RWPE1 (cell line): ENCODE measurements at regions not wholly inside any gene's neighbourhood (a gene's known extent, or its start where the extent isn't known, plus 50 kb on each side); places are given as distances from the start of the nearest gene placed in this dataset.

Source experiments
- CTCF ChIA-PET: fragments of 350-600 bp; sonication (Branson Sonifier 250); formaldehyde crosslinking; extraction: SDS; loops from one replicate; lab custom pipeline; 2021; lab: Yijun Ruan, JAX
- POLR2A ChIA-PET: fragments of 400-600 bp; formaldehyde crosslinking; extraction: SDS; loops from one replicate; lab custom pipeline; 2020; ENCODE audit warnings: antibody characterized with exemption; ENCODE audit not compliant: low non-redundant PET; lab: Yijun Ruan, JAX
- DNase-seq: peaks from one replicate; pipeline ENCODE4 v3.0.0; 2012; ENCODE audit warnings: low spot score
- H3K27ac ChIP-seq: fragments of 450-650 bp; 2 replicates; pipeline ENCODE4 v1.5.1; 2017
- TF ChIP-seq, protein P1 (sequence below): fragments of 450-650 bp; conservative IDR thresholded peaks from 2 replicates; pipeline ENCODE4 v1.5.1; 2017; ENCODE audit warnings: low read depth, mild to moderate bottlenecking

DNA sequence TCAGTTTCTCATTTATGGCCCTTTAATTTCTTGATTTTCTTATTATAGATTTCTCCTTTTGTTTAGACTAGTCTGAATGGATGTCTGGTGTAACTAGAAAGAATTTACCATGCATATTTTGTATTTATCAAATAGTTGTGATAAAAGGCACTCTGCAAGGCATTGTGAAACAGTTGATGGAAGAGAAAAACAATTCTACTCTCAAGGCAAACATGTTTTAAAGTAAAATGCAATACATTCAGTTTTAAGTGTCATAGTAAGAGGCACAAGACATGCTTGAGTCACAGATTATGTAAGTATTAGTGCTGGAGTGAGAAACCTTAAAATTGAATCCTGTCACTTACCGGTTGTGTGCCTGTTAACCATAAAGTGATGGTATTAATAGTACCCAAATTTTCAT is 283.3 kb upstream of the DKK2 start:
- DNase-seq = no peak
- TF ChIP-seq, protein P1, sequence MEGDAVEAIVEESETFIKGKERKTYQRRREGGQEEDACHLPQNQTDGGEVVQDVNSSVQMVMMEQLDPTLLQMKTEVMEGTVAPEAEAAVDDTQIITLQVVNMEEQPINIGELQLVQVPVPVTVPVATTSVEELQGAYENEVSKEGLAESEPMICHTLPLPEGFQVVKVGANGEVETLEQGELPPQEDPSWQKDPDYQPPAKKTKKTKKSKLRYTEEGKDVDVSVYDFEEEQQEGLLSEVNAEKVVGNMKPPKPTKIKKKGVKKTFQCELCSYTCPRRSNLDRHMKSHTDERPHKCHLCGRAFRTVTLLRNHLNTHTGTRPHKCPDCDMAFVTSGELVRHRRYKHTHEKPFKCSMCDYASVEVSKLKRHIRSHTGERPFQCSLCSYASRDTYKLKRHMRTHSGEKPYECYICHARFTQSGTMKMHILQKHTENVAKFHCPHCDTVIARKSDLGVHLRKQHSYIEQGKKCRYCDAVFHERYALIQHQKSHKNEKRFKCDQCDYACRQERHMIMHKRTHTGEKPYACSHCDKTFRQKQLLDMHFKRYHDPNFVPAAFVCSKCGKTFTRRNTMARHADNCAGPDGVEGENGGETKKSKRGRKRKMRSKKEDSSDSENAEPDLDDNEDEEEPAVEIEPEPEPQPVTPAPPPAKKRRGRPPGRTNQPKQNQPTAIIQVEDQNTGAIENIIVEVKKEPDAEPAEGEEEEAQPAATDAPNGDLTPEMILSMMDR = no peak
- CTCF ChIA-PET = no interaction called here
- H3K27ac ChIP-seq = no peak overlapping the region
- POLR2A ChIA-PET = no interaction called here

DNA sequence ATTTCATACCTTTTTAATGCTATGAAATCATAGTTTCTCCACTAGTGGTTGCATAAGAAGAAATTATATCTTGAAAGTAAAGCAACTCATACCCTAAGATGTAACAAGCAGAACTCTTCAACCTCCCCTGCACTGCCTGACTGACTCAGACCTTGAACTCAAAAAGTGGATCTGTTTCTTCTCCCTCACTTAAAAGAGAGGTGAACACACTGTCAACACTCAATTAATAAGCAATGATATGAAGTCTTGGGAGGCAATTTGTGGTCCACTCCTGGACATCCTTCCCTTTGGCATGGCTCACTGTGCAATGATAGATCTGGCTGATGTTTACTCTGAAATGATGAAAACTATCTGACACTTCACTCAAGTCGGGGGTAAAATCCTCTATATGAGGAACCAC is 282.0 kb upstream of the DKK2 start:
- ChIA-PET POLR2A (no interaction called here), CTCF (no interaction called here)
- no peak for DNase-seq
- H3K27ac ChIP-seq = no peak overlapping the region
- TF ChIP-seq, protein P1 = no peak

DNA sequence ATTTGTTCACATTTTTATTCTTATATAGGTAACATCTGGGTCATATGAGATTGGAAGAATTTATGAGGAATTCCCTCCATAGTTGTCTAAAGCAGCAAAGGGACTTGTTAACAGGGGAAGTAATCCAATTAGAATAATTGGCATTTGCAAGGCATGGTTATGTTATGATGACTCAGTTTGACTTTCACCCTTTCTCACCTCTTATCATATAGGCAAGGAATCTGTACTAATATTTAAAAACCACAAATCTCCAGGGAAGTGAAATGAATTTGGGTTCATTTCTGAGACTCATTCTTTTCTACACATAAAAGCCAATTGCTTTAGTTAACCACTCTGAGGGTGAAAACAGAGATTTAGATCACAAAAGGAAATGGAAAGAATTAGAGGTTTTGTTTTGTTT is 281.5 kb upstream of the DKK2 start:
- ChIA-PET POLR2A (no interaction called here), CTCF (no interaction called here)
- TF ChIP-seq, protein P1 = no peak
- DNase-seq = no peak
- no peak overlapping the region for H3K27ac ChIP-seq

DNA sequence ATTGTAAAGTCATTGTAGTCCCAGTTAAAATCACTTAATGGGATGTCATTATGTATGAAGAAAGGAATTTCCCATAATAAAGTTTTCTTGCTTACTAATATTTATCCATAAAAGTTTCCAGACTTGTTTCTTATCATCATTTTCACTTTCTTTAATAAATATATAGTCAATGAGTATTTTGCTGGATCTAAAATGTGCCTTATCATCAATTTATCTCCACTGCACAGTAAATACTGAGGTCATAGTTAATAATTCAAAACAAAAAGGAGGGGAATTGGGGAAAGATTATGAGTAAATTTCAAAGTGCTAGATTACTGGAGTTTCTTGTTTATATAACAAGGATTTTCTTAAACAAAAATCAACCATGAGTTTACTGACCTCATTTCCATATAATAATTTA is 279.5 kb upstream of the DKK2 start:
- no peak for DNase-seq
- ChIA-PET POLR2A (no interaction called here), CTCF (no interaction called here)
- H3K27ac ChIP-seq = no peak overlapping the region
- TF ChIP-seq, protein P1 = no peak

DNA sequence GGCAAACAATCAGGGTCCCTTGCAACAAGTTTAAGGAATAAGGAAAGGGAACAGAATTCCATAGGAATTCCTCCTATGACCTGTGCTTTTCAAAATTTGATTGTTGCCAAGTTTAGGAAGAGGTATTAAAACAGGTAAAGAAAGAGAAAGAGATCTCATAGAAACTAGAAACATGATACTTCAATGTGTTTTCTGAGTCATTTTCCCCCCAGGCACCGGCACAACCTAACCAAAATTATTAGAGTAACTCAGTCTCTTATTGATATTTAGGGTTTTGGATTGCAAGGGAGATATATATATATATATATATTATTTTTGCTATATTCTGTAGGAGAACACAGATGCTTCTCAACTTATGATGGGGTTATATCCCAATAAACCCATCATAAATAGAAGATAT is 278.0 kb upstream of the DKK2 start:
- H3K27ac ChIP-seq = no peak overlapping the region
- CTCF ChIA-PET = no interaction called here
- DNase-seq = no peak
- POLR2A ChIA-PET = no interaction called here
- TF ChIP-seq, protein P1 = no peak

DNA sequence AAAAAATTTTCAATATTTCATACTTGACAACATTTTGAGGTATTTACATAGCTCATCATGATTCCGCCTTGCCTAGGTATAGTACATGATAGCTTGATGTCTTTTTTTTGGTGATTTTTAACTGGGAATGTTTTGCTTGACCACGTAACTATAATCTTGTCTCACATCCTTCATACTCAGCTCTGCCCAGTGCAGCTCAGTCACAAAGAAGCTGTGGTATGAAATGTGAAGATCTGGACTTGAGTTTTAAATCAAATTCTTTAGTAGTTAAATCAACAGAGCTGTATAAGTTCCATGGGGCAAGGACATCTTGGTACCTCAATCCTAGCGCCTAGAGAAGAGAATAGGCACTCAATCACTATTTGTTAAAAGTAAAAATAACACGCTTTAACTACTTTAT is 276.3 kb upstream of the DKK2 start:
- no peak overlapping the region for H3K27ac ChIP-seq
- POLR2A ChIA-PET = no interaction called here
- TF ChIP-seq, protein P1 = no peak
- CTCF ChIA-PET = interaction anchor here (0.5 kb wide), 1 partner anchor 59 kb away, joined by 3 read pairs; no protein-coding TSS in a partner anchor
- DNase-seq = no peak
